Astrocyte (in vitro differentiated cells and primary cell): ENCODE measurements at regions not wholly inside any gene's neighbourhood (a gene's known extent, or its start where the extent isn't known, plus 50 kb on each side); places are given as distances from the start of the nearest gene placed in this dataset.

Source experiments
- DNase-seq: peaks from one replicate; pipeline ENCODE4 v3.0.0-alpha.2; 2010; ENCODE audit warnings: low read depth
- FAIRE-seq: peaks from 2 replicates; lab custom pipeline; 2011; peaks lifted over from hg19 to GRCh38; lab: Jason Lieb, UNC
- H2AFZ ChIP-seq: 2 replicates; pipeline ENCODE4 v1.6.0; 2012; ENCODE audit warnings: low read depth, low read length, inconsistent platforms
- H3K27ac ChIP-seq: 2 replicates; pipeline ENCODE4 v1.5.1; 2011; ENCODE audit warnings: low read depth, low read length, inconsistent platforms
- H3K27me3 ChIP-seq: 2 replicates; pipeline ENCODE4 v1.6.0; 2011; ENCODE audit warnings: low read length, inconsistent platforms; ENCODE audit not compliant: insufficient read depth
- H3K36me3 ChIP-seq: 2 replicates; pipeline ENCODE4 v1.5.1; 2011; ENCODE audit warnings: low read length, inconsistent platforms; ENCODE audit not compliant: insufficient read depth
- H3K4me1 ChIP-seq: 2 replicates; pipeline ENCODE4 v1.5.1; 2011; ENCODE audit warnings: low read length, inconsistent platforms; ENCODE audit not compliant: insufficient read depth
- H3K4me2 ChIP-seq: 2 replicates; pipeline ENCODE4 v1.6.0; 2012; ENCODE audit warnings: low read length, inconsistent platforms
- H3K4me3 ChIP-seq: 2 replicates; pipeline ENCODE4 v1.5.1; 2011; ENCODE audit warnings: low read depth, mild to moderate bottlenecking, low read length, inconsistent platforms; ENCODE audit not compliant: insufficient read depth
- H3K79me2 ChIP-seq: 2 replicates; pipeline ENCODE4 v1.6.0; 2012; ENCODE audit warnings: mild to moderate bottlenecking, low read length, inconsistent platforms; ENCODE audit not compliant: insufficient read depth
- H3K9ac ChIP-seq: 2 replicates; pipeline ENCODE4 v1.6.0; 2012; ENCODE audit warnings: mild to moderate bottlenecking, low read length, inconsistent platforms
- H3K9me3 ChIP-seq: 2 replicates; pipeline ENCODE4 v1.5.1; 2012; ENCODE audit warnings: low read depth, mild to moderate bottlenecking, low read length, inconsistent platforms; ENCODE audit not compliant: insufficient read depth
- H4K20me1 ChIP-seq: 2 replicates; pipeline ENCODE4 v1.6.0; 2012; ENCODE audit warnings: low read length, inconsistent platforms; ENCODE audit not compliant: insufficient read depth
- H3K27ac Mint-ChIP-seq: one replicate; pipeline ENCODE4 v1.8.0; 2021; ENCODE audit warnings: mild to moderate bottlenecking, mixed read lengths; ENCODE audit not compliant: unreplicated experiment
- H3K27me3 Mint-ChIP-seq: one replicate; pipeline ENCODE4 v1.8.0; 2021; ENCODE audit warnings: low read depth, mixed read lengths; ENCODE audit not compliant: unreplicated experiment
- H3K36me3 Mint-ChIP-seq: one replicate; pipeline ENCODE4 v1.8.0; 2021; ENCODE audit warnings: low read depth, mixed read lengths; ENCODE audit not compliant: unreplicated experiment
- H3K4me1 Mint-ChIP-seq: one replicate; pipeline ENCODE4 v1.8.0; 2021; ENCODE audit warnings: low read depth, mixed read lengths; ENCODE audit not compliant: unreplicated experiment
- H3K4me3 Mint-ChIP-seq: one replicate; pipeline ENCODE4 v1.8.0; 2021; ENCODE audit warnings: mild to moderate bottlenecking, moderate library complexity, mixed read lengths; ENCODE audit not compliant: unreplicated experiment
- H3K9me3 Mint-ChIP-seq: one replicate; pipeline ENCODE4 v1.8.0; 2021; ENCODE audit warnings: mild to moderate bottlenecking, mixed read lengths; ENCODE audit not compliant: unreplicated experiment
- EZH2 ChIP-seq: IDR thresholded peaks from 2 replicates; pipeline ENCODE4 v1.6.1; 2012; ENCODE audit warnings: mild to moderate bottlenecking, low read length, inconsistent platforms; ENCODE audit not compliant: insufficient read depth
- TF ChIP-seq, protein P1 (sequence below): IDR thresholded peaks from 2 replicates; pipeline ENCODE4 v1.5.1; 2011; ENCODE audit warnings: low read depth, mild to moderate bottlenecking, inconsistent platforms, low read length, moderate library complexity; ENCODE audit not compliant: insufficient read depth

DNA sequence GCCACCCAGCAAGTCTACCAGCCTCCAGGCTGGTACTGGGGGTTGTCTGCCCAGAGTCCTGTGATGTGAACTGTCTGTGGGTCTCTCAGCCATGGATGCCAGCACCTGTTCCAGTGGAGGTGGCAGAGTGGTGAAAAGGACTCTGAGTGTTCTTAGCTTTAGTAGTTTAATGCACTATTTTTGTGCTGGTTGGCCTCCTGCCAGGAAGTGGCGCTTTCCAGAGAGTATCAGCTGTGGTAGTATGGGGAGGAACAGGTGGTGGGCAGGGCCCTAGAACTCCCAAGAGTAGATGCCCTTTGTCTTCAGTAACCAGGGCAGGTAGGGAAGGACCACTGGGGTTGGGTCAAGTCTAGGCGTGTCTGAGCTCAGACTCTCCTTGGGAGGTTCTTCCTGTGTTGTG is 356.7 kb downstream of the STK39 start:
- H3K4me3 ChIP-seq = no peak overlapping the region
- H3K79me2 ChIP-seq = no peaks in the 10 kb centered on the region
- H2AFZ ChIP-seq = no peak overlapping the region
- Mint-ChIP-seq H3K9me3 (peaks cover 10% of the 10 kb centered on the region), H3K27ac (no peak overlapping the region), H3K4me3 (no peak overlapping the region), H3K36me3 (no peaks in the 10 kb centered on the region), H3K4me1 (no peaks in the 10 kb centered on the region), H3K27me3 (no peaks in the 10 kb centered on the region)
- H4K20me1 ChIP-seq = no peaks in the 10 kb centered on the region
- no peak overlapping the region for H3K27ac ChIP-seq
- TF ChIP-seq, protein P1, sequence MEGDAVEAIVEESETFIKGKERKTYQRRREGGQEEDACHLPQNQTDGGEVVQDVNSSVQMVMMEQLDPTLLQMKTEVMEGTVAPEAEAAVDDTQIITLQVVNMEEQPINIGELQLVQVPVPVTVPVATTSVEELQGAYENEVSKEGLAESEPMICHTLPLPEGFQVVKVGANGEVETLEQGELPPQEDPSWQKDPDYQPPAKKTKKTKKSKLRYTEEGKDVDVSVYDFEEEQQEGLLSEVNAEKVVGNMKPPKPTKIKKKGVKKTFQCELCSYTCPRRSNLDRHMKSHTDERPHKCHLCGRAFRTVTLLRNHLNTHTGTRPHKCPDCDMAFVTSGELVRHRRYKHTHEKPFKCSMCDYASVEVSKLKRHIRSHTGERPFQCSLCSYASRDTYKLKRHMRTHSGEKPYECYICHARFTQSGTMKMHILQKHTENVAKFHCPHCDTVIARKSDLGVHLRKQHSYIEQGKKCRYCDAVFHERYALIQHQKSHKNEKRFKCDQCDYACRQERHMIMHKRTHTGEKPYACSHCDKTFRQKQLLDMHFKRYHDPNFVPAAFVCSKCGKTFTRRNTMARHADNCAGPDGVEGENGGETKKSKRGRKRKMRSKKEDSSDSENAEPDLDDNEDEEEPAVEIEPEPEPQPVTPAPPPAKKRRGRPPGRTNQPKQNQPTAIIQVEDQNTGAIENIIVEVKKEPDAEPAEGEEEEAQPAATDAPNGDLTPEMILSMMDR = no peak
- no peak for TF ChIP-seq EZH2
- H3K4me1 ChIP-seq = no peaks in the 10 kb centered on the region
- no peak overlapping the region for H3K4me2 ChIP-seq
- H3K9me3 ChIP-seq = no peaks in the 10 kb centered on the region
- DNase-seq (no peak), FAIRE-seq (no peak)
- no peak overlapping the region for H3K9ac ChIP-seq
- no peaks in the 10 kb centered on the region for H3K36me3 ChIP-seq
- H3K27me3 ChIP-seq = no peaks in the 10 kb centered on the region

DNA sequence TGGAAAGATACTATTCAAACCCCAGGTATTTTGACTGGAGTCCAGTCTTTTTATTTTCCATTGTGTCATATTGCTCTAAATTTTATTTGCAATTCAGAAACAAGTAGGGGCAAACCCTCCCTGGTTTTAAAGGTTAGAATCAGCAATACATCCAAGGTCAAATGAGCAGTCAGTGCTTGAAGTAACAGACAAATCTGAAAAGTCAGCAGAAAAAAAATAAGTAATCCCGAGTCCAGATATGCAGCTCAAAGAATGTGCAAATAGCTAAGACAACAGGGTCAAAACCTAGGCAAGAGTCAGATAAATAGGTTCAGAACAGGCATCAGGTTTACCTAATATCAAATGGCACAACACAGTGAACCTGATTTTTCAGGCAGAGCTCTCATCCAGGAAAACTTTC is 367.0 kb downstream of the STK39 start:
- Histone ChIP-seq H3K36me3 (no peaks in the 10 kb centered on the region), H2AFZ (no peak overlapping the region), H4K20me1 (no peaks in the 10 kb centered on the region), H3K27me3 (no peaks in the 10 kb centered on the region), H3K4me1 (no peaks in the 10 kb centered on the region), H3K9me3 (no peaks in the 10 kb centered on the region), H3K27ac (no peak overlapping the region), H3K4me2 (no peak overlapping the region), H3K4me3 (no peak overlapping the region), H3K9ac (no peak overlapping the region), H3K79me2 (no peaks in the 10 kb centered on the region)
- Mint-ChIP-seq H3K4me1 (no peaks in the 10 kb centered on the region), H3K4me3 (no peak overlapping the region), H3K27ac (no peak overlapping the region), H3K9me3 (no peaks in the 10 kb centered on the region), H3K27me3 (no peaks in the 10 kb centered on the region), H3K36me3 (no peaks in the 10 kb centered on the region)
- FAIRE-seq (no peak), DNase-seq (no peak)
- no peak for TF ChIP-seq EZH2
- TF ChIP-seq, protein P1 = no peak

DNA sequence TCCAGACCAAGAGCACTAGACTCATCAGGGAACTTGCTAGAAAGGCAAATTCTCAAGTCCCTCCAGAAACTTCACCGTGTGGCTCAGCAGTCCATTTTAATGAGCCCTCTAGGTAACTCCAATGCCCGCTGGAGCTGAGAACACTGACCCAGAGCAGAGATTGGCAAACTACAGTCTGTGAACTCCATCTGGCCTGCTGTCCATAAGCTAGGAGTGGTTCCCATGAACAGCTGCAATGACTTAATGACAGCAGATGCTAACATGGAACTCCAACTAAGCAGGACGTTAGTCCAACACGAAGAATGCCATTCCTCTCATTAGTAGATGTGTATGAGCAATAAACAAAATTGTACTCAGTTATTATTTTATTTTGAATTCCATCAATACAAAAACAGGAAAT is 371.9 kb downstream of the STK39 start:
- Histone ChIP-seq H3K36me3 (no peaks in the 10 kb centered on the region), H3K9ac (no peak overlapping the region), H3K27ac (no peak overlapping the region), H3K79me2 (no peaks in the 10 kb centered on the region), H2AFZ (no peak overlapping the region), H3K27me3 (no peaks in the 10 kb centered on the region), H3K4me3 (no peak overlapping the region), H4K20me1 (no peaks in the 10 kb centered on the region), H3K4me1 (no peaks in the 10 kb centered on the region), H3K9me3 (no peaks in the 10 kb centered on the region), H3K4me2 (no peak overlapping the region)
- DNase-seq (no peak), FAIRE-seq (no peak)
- no peak overlapping the region for H3K4me3 Mint-ChIP-seq
- H3K27ac Mint-ChIP-seq = no peak overlapping the region
- peaks cover 4% of the 10 kb centered on the region for H3K9me3 Mint-ChIP-seq
- peaks cover 2% of the 10 kb centered on the region for H3K36me3 Mint-ChIP-seq
- H3K4me1 Mint-ChIP-seq = no peaks in the 10 kb centered on the region
- no peaks in the 10 kb centered on the region for H3K27me3 Mint-ChIP-seq
- no peak for TF ChIP-seq EZH2
- TF ChIP-seq, protein P1 = no peak
